ENCODE measurements at regions not wholly inside any gene's neighbourhood (a gene's known extent, or its start where the extent isn't known, plus 50 kb on each side); places are given as distances from the start of the nearest gene placed in this dataset.

DNA sequence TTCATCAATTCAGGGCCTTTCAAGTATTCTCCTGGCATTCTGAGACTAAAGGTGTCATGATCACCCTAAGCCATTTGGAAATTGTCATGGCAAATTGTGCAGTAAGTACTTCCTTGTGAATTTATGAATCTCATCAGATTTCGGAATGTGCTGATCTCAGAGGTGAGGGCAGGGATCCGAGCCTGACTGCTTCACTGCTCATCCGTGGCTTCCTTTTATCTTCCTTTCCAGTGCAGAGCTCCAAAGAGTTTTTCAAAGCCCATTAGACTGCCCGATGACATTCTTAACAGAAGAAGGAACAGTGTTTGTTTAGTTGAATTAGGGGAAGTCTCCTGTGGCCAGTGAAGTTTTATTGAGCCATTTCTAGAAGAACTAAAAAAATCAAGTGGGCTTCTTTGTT lies 182.8 kb upstream of the GDNF start:
- Histone ChIP-seq H3K27me3 (ENCODE audit: insufficient read depth, low read length) (no peaks in the 10 kb centered on the region), H3K9me3 (ENCODE audit: insufficient read depth, low read depth, low read length) (no peaks in the 10 kb centered on the region), H3K4me3 (ENCODE audit: low read length) (no peak overlapping the region), H3K36me3 (ENCODE audit: insufficient read depth, low read depth, low read length) (no peaks in the 10 kb centered on the region), H3K27ac (ENCODE audit: low read length) (no peak overlapping the region), H3K9ac (ENCODE audit: low read depth, low read length) (no peak overlapping the region), H3K4me1 (ENCODE audit: insufficient read depth, low read length) (no peaks in the 10 kb centered on the region)

DNA sequence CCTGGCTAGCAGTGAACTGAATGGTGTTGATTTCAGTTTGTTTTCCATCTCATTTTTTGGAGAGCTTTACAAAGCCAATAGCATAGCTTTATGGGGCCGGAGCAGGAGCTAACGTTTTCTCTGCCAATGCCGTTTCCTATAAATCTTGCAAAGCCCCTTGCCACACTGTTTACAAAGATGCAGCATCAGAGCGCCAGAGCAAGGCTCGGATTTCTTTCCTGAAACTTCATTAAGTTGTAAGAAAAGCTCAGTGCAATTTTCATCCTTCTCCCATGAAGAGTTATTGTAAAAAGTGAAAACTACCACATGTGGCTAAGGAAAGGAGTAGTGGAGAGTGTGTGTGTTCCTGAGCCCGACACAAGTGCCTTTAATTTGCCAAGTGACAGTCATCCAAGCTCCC lies 178.2 kb upstream of the GDNF start:
- H3K36me3 ChIP-seq (ENCODE audit: insufficient read depth, low read depth, low read length): no peaks in the 10 kb centered on the region
- H3K4me1 ChIP-seq (ENCODE audit: insufficient read depth, low read length): no peaks in the 10 kb centered on the region
- H3K4me3 ChIP-seq (ENCODE audit: low read length): no peak overlapping the region
- no peaks in the 10 kb centered on the region for H3K9me3 ChIP-seq (ENCODE audit: insufficient read depth, low read depth, low read length)
- no peak overlapping the region for H3K9ac ChIP-seq (ENCODE audit: low read depth, low read length)
- H3K27ac ChIP-seq (ENCODE audit: low read length): no peak overlapping the region
- no peaks in the 10 kb centered on the region for H3K27me3 ChIP-seq (ENCODE audit: insufficient read depth, low read length)

GRCh38 chr5:38013107-38013506 lies 173.3 kb upstream of the GDNF start:
- Histone ChIP-seq H3K4me1 (ENCODE audit: insufficient read depth, low read length) (0 out of 2 replicates have a peak, but pooled peaks cover 3% of the 10 kb centered on the region), H3K27ac (ENCODE audit: low read length) (no peak overlapping the region), H3K36me3 (ENCODE audit: insufficient read depth, low read depth, low read length) (no peaks in the 10 kb centered on the region), H3K9ac (ENCODE audit: low read depth, low read length) (no peak overlapping the region), H3K4me3 (ENCODE audit: low read length) (no peak overlapping the region), H3K9me3 (ENCODE audit: insufficient read depth, low read depth, low read length) (no peaks in the 10 kb centered on the region), H3K27me3 (ENCODE audit: insufficient read depth, low read length) (no peaks in the 10 kb centered on the region)

DNA sequence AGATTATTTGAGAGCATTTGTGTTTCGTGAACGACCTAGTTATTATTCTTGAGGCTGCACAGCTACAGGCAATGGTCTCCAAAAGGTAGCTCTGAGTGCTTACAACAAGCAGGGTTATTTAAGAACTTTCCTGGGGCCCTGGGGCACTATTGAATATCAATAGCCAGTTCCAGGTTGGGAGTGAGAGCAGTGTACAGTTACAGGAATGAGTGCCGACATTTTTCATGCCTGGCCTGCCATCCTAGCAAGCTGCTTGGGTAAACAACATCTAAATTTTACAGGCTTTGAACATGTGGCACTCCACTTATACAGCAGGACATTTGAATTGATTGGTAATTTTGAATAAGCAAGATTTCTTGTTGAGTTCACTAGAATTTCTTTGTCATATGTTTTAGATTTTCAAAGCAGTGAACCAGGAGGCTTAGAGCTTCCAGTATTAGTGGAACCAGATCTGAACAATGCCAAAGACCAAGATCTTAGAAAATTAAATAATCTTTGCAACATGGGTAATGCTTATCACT lies 171.9 kb upstream of the GDNF start:
- no peaks in the 10 kb centered on the region for H3K9me3 ChIP-seq (ENCODE audit: insufficient read depth, low read depth, low read length)
- H3K27ac ChIP-seq (ENCODE audit: low read length): no peak overlapping the region
- no peak overlapping the region for H3K9ac ChIP-seq (ENCODE audit: low read depth, low read length)
- H3K4me1 ChIP-seq (ENCODE audit: insufficient read depth, low read length): 0 out of 2 replicates have a peak, but pooled peaks cover 3% of the 10 kb centered on the region
- no peak overlapping the region for H3K4me3 ChIP-seq (ENCODE audit: low read length)
- H3K27me3 ChIP-seq (ENCODE audit: insufficient read depth, low read length): no peaks in the 10 kb centered on the region
- H3K36me3 ChIP-seq (ENCODE audit: insufficient read depth, low read depth, low read length): no peaks in the 10 kb centered on the region

DNA sequence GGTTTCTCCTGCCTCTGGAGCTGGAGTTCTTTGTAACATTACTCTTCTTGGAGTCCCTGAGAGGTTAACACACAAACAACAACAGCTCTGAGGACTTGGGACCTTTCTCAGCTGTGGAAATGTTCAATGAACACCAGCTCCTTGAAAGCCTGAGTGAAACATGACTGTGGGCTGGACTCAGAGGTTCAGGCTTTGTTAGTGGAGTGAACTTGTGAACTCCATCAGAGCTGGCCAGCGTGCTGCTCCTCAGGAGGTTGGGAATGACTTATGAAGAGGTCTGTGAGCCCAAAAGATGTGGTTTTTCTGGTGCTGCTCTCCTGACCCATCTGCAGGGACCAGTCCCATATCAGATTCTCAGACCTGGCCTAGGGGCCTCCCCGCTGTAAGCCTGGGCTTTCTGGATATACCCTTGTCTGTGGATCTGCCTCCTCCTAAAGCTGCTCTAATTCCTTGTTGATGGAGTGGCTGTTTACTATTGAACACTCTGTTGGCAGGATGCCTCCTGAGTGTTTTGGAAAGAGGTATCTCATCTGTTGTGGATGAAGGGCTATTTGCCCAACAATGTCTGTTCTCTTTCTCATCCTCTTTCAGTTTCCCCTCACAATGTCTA lies 170.0 kb upstream of the GDNF start:
- Histone ChIP-seq H3K9me3 (ENCODE audit: insufficient read depth, low read depth, low read length) (no peaks in the 10 kb centered on the region), H3K9ac (ENCODE audit: low read depth, low read length) (no peak overlapping the region), H3K4me3 (ENCODE audit: low read length) (no peak overlapping the region), H3K4me1 (ENCODE audit: insufficient read depth, low read length) (0 out of 2 replicates have a peak, but pooled peaks cover 3% of the 10 kb centered on the region), H3K36me3 (ENCODE audit: insufficient read depth, low read depth, low read length) (no peaks in the 10 kb centered on the region), H3K27me3 (ENCODE audit: insufficient read depth, low read length) (no peaks in the 10 kb centered on the region), H3K27ac (ENCODE audit: low read length) (no peak overlapping the region)

DNA sequence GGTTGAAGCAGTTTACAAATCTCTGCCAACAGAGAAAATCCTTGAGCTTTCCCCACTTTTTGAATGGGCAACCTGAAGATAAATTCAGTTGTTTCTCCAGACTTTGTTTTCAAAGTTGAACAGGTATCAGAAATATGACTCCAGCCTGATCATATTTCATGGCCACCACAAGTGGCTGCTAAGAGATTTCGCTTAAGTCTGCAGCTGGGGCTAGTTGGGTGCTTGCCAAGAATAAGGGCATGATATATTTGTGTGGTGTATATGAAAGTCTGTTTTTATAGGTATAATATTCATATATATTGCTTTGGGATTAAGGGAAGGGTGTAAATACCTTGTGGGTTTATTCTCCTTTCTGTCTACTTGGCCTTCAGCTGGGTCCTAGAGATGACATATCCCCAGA lies 168.4 kb upstream of the GDNF start:
- Histone ChIP-seq H3K4me1 (ENCODE audit: insufficient read depth, low read length) (0 out of 2 replicates have a peak, but pooled peaks cover 3% of the 10 kb centered on the region), H3K36me3 (ENCODE audit: insufficient read depth, low read depth, low read length) (no peaks in the 10 kb centered on the region), H3K27ac (ENCODE audit: low read length) (no peak overlapping the region), H3K27me3 (ENCODE audit: insufficient read depth, low read length) (no peaks in the 10 kb centered on the region), H3K9me3 (ENCODE audit: insufficient read depth, low read depth, low read length) (no peaks in the 10 kb centered on the region), H3K9ac (ENCODE audit: low read depth, low read length) (no peak overlapping the region), H3K4me3 (ENCODE audit: low read length) (no peak overlapping the region)

DNA sequence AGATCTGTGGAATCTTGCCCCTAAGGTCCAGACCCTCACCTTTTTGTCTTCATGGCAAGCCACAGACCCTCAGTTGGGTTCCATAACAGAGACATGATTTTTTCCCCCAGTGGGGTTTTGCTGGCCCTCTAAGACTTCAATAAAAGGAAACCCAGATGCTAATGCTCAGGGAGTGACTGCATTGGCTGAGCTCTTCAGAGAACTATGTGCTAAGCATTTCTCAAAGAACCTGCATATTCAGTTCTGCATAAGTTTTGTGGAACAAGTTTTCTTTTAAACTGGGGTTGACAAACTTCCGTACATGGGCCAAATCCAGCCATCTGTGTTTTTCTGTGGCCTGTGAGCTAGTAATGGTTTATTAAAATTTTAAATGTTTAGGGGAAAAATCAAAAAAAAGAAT lies 159.8 kb upstream of the GDNF start:
- Histone ChIP-seq H3K4me1 (ENCODE audit: insufficient read depth, low read length) (no peaks in the 10 kb centered on the region), H3K4me3 (ENCODE audit: low read length) (no peak overlapping the region), H3K36me3 (ENCODE audit: insufficient read depth, low read depth, low read length) (no peaks in the 10 kb centered on the region), H3K9ac (ENCODE audit: low read depth, low read length) (no peak overlapping the region), H3K27ac (ENCODE audit: low read length) (no peak overlapping the region), H3K27me3 (ENCODE audit: insufficient read depth, low read length) (no peaks in the 10 kb centered on the region), H3K9me3 (ENCODE audit: insufficient read depth, low read depth, low read length) (no peaks in the 10 kb centered on the region)

- Histone ChIP-seq H3K4me3 (ENCODE audit: low read length) (no peak overlapping the region), H3K27me3 (ENCODE audit: insufficient read depth, low read length) (no peaks in the 10 kb centered on the region), H3K27ac (ENCODE audit: low read length) (no peak overlapping the region), H3K4me1 (ENCODE audit: insufficient read depth, low read length) (no peaks in the 10 kb centered on the region), H3K9ac (ENCODE audit: low read depth, low read length) (no peak overlapping the region), H3K36me3 (ENCODE audit: insufficient read depth, low read depth, low read length) (no peaks in the 10 kb centered on the region), H3K9me3 (ENCODE audit: insufficient read depth, low read depth, low read length) (no peaks in the 10 kb centered on the region)
These were observed 157.1 kb upstream of the GDNF start for GRCh38 chr5:37996918-37997317.

DNA sequence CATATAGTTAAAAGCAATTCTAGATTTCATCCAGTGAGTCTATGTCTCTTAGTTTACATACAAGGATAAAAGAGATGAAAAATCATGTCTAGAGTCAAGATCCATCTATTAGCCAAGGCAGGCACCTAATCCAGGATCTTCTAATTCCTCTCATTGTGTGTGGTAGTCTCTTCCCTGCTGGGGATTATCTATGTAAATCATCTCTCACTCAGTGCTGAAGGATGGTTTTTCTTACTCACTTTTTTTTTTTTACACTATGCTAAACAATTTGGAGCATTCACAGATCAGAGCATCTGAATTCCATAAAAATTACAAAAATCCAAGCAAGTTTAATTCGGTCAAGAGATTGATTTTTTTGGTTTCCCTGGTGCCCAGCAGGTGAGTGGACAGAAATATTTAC lies 154.9 kb upstream of the GDNF start:
- H3K4me1 ChIP-seq (ENCODE audit: insufficient read depth, low read length): no peaks in the 10 kb centered on the region
- H3K27ac ChIP-seq (ENCODE audit: low read length): no peak overlapping the region
- no peaks in the 10 kb centered on the region for H3K36me3 ChIP-seq (ENCODE audit: insufficient read depth, low read depth, low read length)
- H3K9me3 ChIP-seq (ENCODE audit: insufficient read depth, low read depth, low read length): no peaks in the 10 kb centered on the region
- H3K27me3 ChIP-seq (ENCODE audit: insufficient read depth, low read length): no peaks in the 10 kb centered on the region
- no peak overlapping the region for H3K4me3 ChIP-seq (ENCODE audit: low read length)
- no peak overlapping the region for H3K9ac ChIP-seq (ENCODE audit: low read depth, low read length)

DNA sequence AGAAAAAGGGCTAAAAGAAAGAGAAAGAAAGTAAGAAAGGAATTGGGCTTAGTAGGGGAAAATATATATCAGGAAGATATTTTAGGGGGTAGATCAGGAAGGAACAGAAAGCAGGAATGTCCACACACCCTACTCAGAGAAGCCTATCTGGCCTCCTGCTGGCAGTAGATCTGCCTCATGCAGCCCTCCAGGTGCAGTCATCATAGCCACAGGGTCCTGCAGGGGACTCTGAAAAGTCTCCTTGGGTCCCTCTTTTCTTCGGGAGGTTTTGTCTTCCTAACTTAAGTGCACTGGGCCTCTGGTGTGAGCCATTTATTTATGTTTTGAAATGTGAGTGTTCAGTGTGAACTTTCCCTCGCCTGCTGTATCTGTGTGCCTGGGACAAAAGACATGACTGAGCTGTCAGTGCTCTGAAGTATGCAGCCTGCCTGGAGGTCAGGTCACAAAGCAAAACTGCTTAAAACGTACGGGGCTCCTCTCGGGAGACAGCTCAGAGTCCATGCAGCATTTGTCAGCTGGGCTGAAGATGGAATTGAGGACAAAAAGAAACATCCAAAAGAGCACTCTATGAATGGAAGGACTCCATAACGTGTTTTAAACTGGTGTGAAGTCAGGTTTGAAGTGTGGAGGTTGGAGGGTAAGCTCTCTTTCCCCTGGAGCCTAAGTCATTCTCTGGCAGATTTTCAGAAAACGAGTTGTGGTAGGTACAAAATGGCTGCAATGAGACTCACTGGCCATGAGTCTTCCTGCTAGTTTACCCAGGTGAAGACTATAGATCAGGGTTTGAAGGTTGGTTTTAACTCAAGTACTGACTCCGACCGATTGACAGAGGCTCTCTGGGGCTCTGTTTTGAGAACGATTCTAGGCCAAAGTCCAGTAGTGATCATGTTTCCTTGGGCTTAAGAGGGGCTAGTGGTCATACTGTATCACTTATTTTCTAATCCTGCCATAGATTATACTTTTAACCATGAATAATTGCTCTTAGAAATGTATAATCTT lies 151.8 kb upstream of the GDNF start:
- H3K9ac ChIP-seq (ENCODE audit: low read depth, low read length): no peak overlapping the region
- H3K27ac ChIP-seq (ENCODE audit: low read length): no peak overlapping the region
- H3K4me1 ChIP-seq (ENCODE audit: insufficient read depth, low read length): no peaks in the 10 kb centered on the region
- H3K27me3 ChIP-seq (ENCODE audit: insufficient read depth, low read length): no peaks in the 10 kb centered on the region
- H3K36me3 ChIP-seq (ENCODE audit: insufficient read depth, low read depth, low read length): no peaks in the 10 kb centered on the region
- H3K9me3 ChIP-seq (ENCODE audit: insufficient read depth, low read depth, low read length): no peaks in the 10 kb centered on the region
- no peak overlapping the region for H3K4me3 ChIP-seq (ENCODE audit: low read length)

GRCh38 chr5:37989884-37990283 lies 150.0 kb upstream of the GDNF start:
- Histone ChIP-seq H3K9ac (ENCODE audit: low read depth, low read length) (no peak overlapping the region), H3K36me3 (ENCODE audit: insufficient read depth, low read depth, low read length) (no peaks in the 10 kb centered on the region), H3K27me3 (ENCODE audit: insufficient read depth, low read length) (no peaks in the 10 kb centered on the region), H3K27ac (ENCODE audit: low read length) (no peak overlapping the region), H3K4me1 (ENCODE audit: insufficient read depth, low read length) (no peaks in the 10 kb centered on the region), H3K9me3 (ENCODE audit: insufficient read depth, low read depth, low read length) (no peaks in the 10 kb centered on the region), H3K4me3 (ENCODE audit: low read length) (no peak overlapping the region)

Data from iPS-20b (cell line).